D721Med (cell line): ENCODE measurements at regions not wholly inside any gene's neighbourhood (a gene's known extent, or its start where the extent isn't known, plus 50 kb on each side); places are given as distances from the start of the nearest gene placed in this dataset.

Source experiments
- DNase-seq: peaks from one replicate; pipeline ENCODE4 v3.0.0; 2011; ENCODE audit warnings: low spot score; ENCODE audit not compliant: insufficient read length
- FAIRE-seq: peaks from 2 replicates; lab custom pipeline; 2011; peaks lifted over from hg19 to GRCh38; lab: Jason Lieb, UNC
- TF ChIP-seq, protein P1 (sequence below): IDR thresholded peaks from 2 replicates; pipeline ENCODE4 v1.5.1; 2012; ENCODE audit warnings: mild to moderate bottlenecking, control low read depth; ENCODE audit not compliant: insufficient read depth; ENCODE audit errors: missing control alignments

DNA sequence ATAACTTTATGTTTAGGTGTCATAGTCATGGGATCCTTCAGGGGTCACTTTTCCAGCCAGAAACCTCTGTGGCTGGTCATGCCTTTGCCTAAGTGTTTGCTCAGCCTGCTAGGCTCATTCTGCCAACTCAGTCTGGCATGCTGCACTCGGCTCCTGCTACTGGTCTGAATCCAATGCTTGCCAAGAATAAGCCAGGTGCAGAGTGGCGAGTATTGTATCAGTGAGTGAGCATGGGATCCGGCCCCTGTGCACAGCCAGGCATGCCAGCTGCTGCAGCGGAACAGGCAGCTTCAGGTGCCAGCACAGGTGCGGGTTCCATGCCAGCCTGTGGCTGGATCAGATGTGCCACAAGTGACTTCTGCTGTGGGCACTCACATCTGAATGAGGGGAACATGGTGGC, 1269.3 kb upstream of the CNTN5 start:
- no peak for FAIRE-seq
- DNase-seq: no peak

DNA sequence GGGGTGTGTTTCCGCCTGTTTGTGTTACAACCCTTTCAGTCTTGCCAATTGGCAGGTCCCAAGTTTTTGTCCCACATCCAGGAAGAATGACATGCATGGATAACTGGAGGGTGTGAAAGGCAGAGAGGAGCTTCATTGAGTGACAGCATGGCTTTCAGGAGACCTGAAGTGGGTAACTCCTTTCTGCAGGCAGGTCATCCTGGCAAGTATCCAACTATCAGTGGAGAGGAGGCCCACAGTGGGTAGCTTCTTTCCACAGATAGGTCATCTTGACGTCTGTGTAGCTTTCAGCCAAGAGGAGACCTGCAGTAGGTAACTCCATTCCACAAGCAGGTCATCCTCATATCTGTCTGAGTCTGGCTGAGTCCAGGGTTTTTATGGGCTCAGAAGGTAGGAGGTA, 1268.8 kb upstream of the CNTN5 start:
- FAIRE-seq: no peak
- no peak for DNase-seq
- TF ChIP-seq, protein P1, sequence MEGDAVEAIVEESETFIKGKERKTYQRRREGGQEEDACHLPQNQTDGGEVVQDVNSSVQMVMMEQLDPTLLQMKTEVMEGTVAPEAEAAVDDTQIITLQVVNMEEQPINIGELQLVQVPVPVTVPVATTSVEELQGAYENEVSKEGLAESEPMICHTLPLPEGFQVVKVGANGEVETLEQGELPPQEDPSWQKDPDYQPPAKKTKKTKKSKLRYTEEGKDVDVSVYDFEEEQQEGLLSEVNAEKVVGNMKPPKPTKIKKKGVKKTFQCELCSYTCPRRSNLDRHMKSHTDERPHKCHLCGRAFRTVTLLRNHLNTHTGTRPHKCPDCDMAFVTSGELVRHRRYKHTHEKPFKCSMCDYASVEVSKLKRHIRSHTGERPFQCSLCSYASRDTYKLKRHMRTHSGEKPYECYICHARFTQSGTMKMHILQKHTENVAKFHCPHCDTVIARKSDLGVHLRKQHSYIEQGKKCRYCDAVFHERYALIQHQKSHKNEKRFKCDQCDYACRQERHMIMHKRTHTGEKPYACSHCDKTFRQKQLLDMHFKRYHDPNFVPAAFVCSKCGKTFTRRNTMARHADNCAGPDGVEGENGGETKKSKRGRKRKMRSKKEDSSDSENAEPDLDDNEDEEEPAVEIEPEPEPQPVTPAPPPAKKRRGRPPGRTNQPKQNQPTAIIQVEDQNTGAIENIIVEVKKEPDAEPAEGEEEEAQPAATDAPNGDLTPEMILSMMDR: no peak

More for the DNA sequence above, 1269.3 kb upstream of the CNTN5 start:
- TF ChIP-seq, protein P1: no peak

DNA sequence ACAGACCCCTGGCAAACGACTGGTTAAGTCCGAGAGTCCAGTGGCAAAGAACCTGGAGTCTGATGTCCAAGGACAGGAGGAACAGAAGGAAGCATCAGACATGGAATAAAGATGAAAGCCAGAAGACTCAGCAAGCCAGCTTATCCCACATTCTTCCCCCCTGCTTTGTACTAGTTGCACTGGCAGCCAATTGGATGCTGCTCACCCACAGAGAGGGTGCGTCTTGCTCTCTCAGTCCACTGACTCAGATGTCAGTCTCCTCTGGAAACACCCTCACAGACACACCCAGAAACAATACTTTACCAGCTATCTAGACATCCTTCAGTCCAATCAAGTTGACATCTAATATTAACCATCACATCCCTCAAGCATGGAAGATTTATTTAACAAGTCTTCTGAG, 1265.8 kb upstream of the CNTN5 start:
- TF ChIP-seq, protein P1: no peak
- FAIRE-seq: no peak
- DNase-seq: no peak

DNA sequence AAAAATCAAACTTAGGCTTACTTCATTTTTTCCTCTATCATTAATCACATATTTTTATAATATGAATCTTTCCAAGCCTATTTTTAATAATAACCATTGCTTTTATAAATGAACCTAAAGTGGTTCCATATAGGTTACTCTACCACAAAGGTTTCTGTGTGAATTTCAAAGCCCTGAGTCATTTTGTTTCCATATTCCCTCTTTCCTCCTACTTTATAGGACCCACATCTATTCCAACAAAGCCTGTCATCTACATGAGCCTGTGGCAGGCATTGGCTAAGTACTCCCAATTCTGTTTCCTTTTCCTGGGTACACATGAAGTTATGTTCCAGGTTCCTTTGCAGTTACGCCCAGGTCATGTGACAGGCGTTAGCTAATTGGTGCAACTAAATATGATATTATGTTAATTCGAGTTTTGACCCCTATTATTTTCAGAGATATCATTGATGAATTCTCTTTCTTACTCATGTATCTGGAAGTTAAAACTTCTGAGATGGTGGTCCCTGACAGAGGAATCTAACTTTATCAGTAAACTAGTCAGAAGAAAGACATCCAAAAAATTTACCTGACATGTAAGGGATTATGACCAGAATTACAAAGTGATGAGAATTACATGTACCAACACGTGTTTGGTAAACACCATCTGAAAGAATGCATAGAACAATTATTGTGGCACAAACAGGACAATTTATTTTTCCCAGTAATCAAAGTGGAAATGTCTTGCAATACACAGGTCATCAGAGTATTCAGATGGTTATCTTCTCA, 1264.0 kb upstream of the CNTN5 start:
- DNase-seq: no peak
- peak; percentile 63 for FAIRE-seq
- TF ChIP-seq, protein P1: no peak

DNA sequence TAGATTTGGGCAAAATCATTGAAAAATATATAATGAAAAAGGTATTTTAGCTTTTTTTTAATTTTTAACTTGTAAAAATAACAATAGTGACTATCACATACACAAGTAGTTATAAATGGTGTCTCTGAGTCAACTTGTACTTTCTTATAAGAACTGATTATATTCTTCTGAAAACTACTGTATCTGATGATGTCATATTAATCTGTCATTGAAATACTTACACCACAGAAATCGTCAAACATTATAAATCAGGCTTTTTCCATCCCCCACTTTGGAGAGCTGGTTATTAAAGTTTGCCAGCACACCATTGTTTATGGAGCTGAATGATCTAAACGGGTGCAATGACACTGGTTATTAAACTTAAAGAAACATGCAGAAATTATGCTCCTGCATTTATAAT, 1259.6 kb upstream of the CNTN5 start:
- TF ChIP-seq, protein P1: no peak
- FAIRE-seq (no peak), DNase-seq (no peak)

DNA sequence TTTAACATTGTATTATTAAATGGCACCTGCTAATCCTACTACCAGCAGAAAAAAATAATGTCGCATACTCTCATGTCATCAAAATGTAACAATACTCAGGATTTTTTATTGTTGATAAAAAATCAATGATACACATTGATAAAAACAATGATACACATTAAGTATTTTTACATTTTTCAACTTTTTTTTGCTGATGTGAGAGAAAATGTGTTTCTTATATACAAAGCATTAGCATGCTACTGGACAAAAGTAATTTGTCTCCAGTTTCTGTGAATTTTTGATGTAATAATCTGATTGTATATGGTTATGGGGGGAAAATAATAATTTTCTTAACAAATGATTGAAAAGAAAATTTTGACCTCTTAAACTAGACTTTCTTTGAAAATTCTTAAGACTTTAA, 1256.6 kb upstream of the CNTN5 start:
- FAIRE-seq (no peak), DNase-seq (no peak)
- TF ChIP-seq, protein P1: no peak

DNA sequence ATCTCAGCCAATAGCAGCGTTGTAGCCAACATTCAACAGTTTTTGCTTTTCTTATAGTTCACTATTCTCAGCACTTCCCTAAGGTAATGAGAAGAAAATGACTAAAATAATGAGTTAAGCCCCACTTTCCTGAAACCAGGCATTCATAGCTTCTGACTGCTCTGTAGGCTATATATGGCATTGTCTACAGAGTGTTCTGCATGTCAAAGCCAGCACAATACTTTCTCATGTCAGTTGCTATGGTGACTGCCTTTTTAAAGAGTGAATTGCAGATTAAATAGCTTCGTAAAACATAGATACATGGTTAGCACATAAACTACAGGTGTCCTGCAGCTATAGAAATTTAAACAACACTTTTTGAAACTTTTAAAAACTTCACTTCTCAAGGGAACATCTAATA, 1256.1 kb upstream of the CNTN5 start:
- DNase-seq (no peak), FAIRE-seq (no peak)
- TF ChIP-seq, protein P1: no peak
